ENCODE measurements at regions not wholly inside any gene's neighbourhood (a gene's known extent, or its start where the extent isn't known, plus 50 kb on each side); places are given as distances from the start of the nearest gene placed in this dataset.

DNA sequence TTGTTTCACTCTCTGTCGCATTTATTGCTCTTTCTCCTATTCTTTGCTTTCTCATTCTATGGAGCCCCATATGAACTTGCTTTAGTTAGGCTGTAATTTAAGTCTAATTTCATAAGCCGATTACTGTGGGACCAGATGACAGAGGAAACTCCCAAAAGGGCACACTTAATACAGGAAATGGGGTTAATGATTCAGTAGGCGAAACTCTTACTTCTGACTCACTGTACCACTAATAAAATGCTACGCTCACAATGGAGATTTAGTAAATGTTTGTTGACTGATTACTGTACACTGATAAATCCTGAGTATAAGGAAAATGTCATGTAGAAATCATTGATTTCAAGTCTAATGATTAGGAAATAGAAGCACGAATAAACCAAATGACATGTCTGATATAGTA is 276.4 kb downstream of the KLF5 start:
- Histone ChIP-seq H3K4me1 (no peaks in the 10 kb centered on the region), H3K36me3 (replicated peaks in 1 of 2; ENCODE audit: insufficient read depth in 1 of 2, low read depth in 2 of 2) (no peaks in the 10 kb centered on the region), H3K9me3 (no peaks in the 10 kb centered on the region), H3K27me3 (no peaks in the 10 kb centered on the region), H3K4me3 (no peak overlapping the region), H3K27ac (no peak overlapping the region)
- no peak for TF ChIP-seq POLR2A (IDR thresholded peaks at IDR 0.05)
- TF ChIP-seq, protein P1, sequence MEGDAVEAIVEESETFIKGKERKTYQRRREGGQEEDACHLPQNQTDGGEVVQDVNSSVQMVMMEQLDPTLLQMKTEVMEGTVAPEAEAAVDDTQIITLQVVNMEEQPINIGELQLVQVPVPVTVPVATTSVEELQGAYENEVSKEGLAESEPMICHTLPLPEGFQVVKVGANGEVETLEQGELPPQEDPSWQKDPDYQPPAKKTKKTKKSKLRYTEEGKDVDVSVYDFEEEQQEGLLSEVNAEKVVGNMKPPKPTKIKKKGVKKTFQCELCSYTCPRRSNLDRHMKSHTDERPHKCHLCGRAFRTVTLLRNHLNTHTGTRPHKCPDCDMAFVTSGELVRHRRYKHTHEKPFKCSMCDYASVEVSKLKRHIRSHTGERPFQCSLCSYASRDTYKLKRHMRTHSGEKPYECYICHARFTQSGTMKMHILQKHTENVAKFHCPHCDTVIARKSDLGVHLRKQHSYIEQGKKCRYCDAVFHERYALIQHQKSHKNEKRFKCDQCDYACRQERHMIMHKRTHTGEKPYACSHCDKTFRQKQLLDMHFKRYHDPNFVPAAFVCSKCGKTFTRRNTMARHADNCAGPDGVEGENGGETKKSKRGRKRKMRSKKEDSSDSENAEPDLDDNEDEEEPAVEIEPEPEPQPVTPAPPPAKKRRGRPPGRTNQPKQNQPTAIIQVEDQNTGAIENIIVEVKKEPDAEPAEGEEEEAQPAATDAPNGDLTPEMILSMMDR (IDR thresholded peaks at IDR 0.05) = no peak
- intact Hi-C loops (cut with DNase I) = no loop called here
- DNase-seq (no peak), ATAC-seq (no peak)
- WGBS, 2 donors = 58 to 60% methylated on average over 5 of the region's 5 CpGs

DNA sequence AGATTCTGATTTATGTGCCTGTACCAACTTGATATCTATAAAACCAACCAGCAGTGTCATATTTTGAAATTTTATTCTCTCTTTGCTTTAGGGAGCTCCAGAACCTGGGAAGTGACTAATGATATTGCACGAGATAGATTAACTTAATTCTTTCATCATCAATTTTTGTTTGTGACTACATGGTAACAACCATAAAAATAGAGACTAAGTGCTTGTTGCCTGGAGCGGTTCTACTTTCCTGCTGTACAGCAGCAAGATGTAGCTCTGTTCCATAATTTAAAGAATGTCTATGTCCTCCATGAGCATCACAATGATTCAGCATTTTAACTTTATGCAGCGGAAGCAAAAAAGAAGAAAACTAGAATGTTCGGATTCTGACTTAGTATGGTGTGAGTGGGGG is 275.6 kb downstream of the KLF5 start:
- Histone ChIP-seq H3K36me3 (replicated peaks in 1 of 2; ENCODE audit: insufficient read depth in 1 of 2, low read depth in 2 of 2) (no peaks in the 10 kb centered on the region), H3K4me1 (no peaks in the 10 kb centered on the region), H3K4me3 (no peak overlapping the region), H3K27me3 (no peaks in the 10 kb centered on the region), H3K9me3 (no peaks in the 10 kb centered on the region), H3K27ac (no peak overlapping the region)
- no peak for TF ChIP-seq POLR2A (IDR thresholded peaks at IDR 0.05)
- TF ChIP-seq, protein P1 (IDR thresholded peaks at IDR 0.05) = no peak
- DNase-seq (no peak), ATAC-seq (no peak)
- intact Hi-C loops (cut with DNase I) = no loop called here
- 83 to 84% methylated on average over 4 of the region's 4 CpGs for WGBS, 2 donors

GRCh38 chr13:73331556-73331955 is 272.8 kb downstream of the KLF5 start:
- Histone ChIP-seq H3K4me1 (no peaks in the 10 kb centered on the region), H3K9me3 (no peaks in the 10 kb centered on the region), H3K27ac (no peak overlapping the region), H3K36me3 (replicated peaks in 1 of 2; ENCODE audit: insufficient read depth in 1 of 2, low read depth in 2 of 2) (no peaks in the 10 kb centered on the region), H3K4me3 (no peak overlapping the region), H3K27me3 (no peaks in the 10 kb centered on the region)
- intact Hi-C loops (cut with DNase I) = no loop called here
- WGBS, 2 donors = 78 to 85% methylated on average over 1 of the region's 1 CpG
- ATAC-seq (no peak), DNase-seq (no peak)
- no peak for TF ChIP-seq POLR2A (IDR thresholded peaks at IDR 0.05)
- TF ChIP-seq, protein P1 (IDR thresholded peaks at IDR 0.05) = no peak

DNA sequence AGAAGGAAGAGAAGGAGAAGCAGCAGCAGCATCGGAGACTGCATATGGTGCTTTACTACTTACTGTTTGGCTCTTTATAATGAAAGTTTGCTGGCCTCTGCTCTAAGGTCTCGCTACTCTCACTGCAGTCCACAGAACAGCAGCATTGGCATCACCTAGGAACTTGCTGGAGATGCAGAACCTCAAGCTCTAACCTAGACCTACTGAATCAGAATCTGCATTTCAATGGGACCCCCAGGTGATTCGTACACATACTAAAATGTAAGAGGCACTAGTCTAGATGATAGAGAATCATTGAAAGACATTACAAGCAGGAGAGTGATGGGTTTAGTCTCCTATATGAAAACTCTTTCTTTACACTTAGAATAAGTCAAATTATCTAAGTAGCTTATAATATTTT is 270.6 kb downstream of the KLF5 start:
- no peak for DNase-seq
- no peak overlapping the region for H3K4me3 ChIP-seq
- 79 to 90% methylated on average over 3 of the region's 3 CpGs for WGBS, 2 donors
- no peaks in the 10 kb centered on the region for H3K36me3 ChIP-seq (replicated peaks in 1 of 2; ENCODE audit: insufficient read depth in 1 of 2, low read depth in 2 of 2)
- H3K27me3 ChIP-seq = no peaks in the 10 kb centered on the region
- no peaks in the 10 kb centered on the region for H3K9me3 ChIP-seq
- intact Hi-C loops (cut with DNase I) = no loop called here
- no peak for ATAC-seq
- no peak overlapping the region for H3K27ac ChIP-seq
- H3K4me1 ChIP-seq = peaks cover 7% of the 10 kb centered on the region
- TF ChIP-seq, protein P1 (IDR thresholded peaks at IDR 0.05) = no peak
- TF ChIP-seq POLR2A (IDR thresholded peaks at IDR 0.05) = no peak

GRCh38 chr13:73327579-73327978 is 268.8 kb downstream of the KLF5 start:
- Histone ChIP-seq H3K36me3 (replicated peaks in 1 of 2; ENCODE audit: insufficient read depth in 1 of 2, low read depth in 2 of 2) (no peaks in the 10 kb centered on the region), H3K27ac (no peak overlapping the region), H3K4me1 (peaks cover 7% of the 10 kb centered on the region), H3K4me3 (no peak overlapping the region), H3K27me3 (no peaks in the 10 kb centered on the region), H3K9me3 (no peaks in the 10 kb centered on the region)
- WGBS, 2 donors = 73 to 84% methylated on average over 4 of the region's 4 CpGs
- intact Hi-C loops (cut with DNase I) = no loop called here
- no peak for TF ChIP-seq POLR2A (IDR thresholded peaks at IDR 0.05)
- TF ChIP-seq, protein P1 (IDR thresholded peaks at IDR 0.05) = no peak
- DNase-seq (no peak), ATAC-seq (no peak)

All from body of pancreas (tissue), 4 donors.